22Rv1 (cell line): ENCODE measurements at regions not wholly inside any gene's neighbourhood (a gene's known extent, or its start where the extent isn't known, plus 50 kb on each side); places are given as distances from the start of the nearest gene placed in this dataset.

Source experiments
- CTCF ChIP-seq: fragments of 450-650 bp; IDR thresholded peaks from 2 replicates; pipeline ENCODE4 v1.5.1; 2017; ENCODE audit warnings: mild to moderate bottlenecking
- ZFX ChIP-seq: fragments of 450-650 bp; IDR thresholded peaks from 2 replicates; pipeline ENCODE4 v1.6.1; 2017; ENCODE audit warnings: antibody characterized with exemption, borderline replicate concordance

GRCh38 chr1:4061521-4062031, 161.5 kb upstream of the C1orf174 start:
- TF ChIP-seq CTCF, result no peak
- TF ChIP-seq ZFX, result no peak
